ENCODE measurements at regions not wholly inside any gene's neighbourhood (a gene's known extent, or its start where the extent isn't known, plus 50 kb on each side); places are given as distances from the start of the nearest gene placed in this dataset.
"Not testable (repeated sequence)": the region's sequence is repeated elsewhere in the genome, so short reads cannot be mapped to it uniquely, and the experiment has no call there.

DNA sequence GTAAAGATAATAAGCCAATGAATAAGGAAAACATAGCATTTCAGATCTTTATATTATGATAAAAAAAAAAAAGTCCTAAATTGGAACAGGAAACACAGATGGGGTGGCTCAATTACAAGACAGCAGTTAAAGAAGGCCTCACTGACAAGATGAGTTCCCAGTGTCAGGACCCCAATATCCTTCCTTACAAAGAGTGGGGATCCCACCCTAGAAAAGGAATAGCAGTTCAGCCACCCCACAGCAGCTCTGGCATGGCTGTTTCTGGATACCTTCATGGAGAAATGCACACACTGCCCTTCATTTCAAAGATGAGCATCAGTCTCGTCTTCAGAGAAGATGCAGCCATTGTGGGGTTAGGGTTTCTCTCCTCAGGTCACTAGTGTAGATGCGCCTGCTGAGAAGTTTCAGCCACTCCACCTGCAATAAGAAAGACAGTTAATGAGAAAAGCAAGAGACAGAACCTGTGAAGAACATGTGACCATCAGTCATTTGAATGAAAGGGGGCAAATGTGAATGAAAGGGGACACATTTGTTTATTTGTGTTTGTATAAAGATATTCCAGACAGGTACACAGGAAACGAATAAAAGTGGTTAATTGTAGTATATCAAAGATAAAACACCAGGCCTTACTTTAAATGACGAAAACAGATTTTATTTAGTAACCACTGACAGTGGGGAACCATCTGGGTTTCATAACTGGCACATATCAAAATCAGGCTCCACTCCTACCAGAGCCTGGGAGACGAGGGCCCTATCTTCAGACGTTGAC lies 121.3 kb upstream of the PRSS16 start:
- Histone ChIP-seq H3K27me3 (ENCODE audit: low read length) (no peaks in the 10 kb centered on the region), H2AFZ (ENCODE audit: low read length) (peak overlapping the region; percentile 88), H3K4me1 (ENCODE audit: low read length) (peaks cover 35% of the 10 kb centered on the region), H3K4me3 (ENCODE audit: low read length) (peak overlapping the region; percentile 60), H3K9me2 (replicated peaks; ENCODE audit: insufficient read depth, low read length) (no peaks in the 10 kb centered on the region), H3K27ac (ENCODE audit: low read length) (no peak overlapping the region), H4K20me1 (ENCODE audit: insufficient read depth, low read depth, low read length) (no peaks in the 10 kb centered on the region), H3K9ac (ENCODE audit: low read length) (peak overlapping the region; percentile 64), H3K79me2 (ENCODE audit: low read length) (no peaks in the 10 kb centered on the region), H3K9me3 (ENCODE audit: low read length) (no peaks in the 10 kb centered on the region), H3K36me3 (ENCODE audit: insufficient read depth, low read length) (0 out of 2 replicates have a peak, but pooled peaks cover 5% of the 10 kb centered on the region), H3K4me2 (ENCODE audit: low read depth, low read length, poor library complexity, severe bottlenecking) (peak overlapping the region; percentile 77)
- no peak for DNase-seq

DNA sequence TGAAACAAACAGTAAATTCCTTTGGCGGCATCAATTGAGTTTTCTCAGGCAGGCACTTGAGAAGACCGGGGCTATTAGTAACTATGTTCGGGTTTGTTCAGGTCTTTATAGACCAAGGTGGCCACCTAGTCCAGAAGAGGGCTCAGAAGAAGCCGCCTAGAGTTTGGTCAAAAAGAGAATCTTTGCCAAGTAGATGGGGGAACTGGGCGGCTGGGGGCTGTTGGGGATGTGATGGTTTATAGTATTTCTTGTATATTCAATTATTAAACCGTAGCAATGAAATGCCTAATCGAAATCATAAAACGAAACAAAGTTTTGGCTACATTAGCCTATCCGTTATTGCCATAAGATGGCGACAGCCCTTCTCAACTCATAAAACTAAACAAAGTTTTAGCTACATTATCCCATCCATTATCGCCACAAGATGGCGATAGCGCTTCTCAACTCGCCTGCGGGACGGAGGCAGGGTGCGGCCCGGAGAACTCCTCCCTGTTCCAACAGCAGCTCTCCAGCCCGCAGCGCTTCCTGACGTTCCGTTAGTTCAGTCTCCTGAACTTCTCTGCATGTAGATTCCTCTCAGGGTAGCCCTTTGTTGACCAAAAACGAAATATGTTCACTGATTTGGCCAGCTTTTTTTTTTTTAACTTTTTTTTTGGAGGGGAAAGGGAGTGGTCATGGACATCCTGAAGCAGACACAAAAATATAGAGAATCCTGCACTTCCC lies 120.5 kb upstream of the PRSS16 start:
- Histone ChIP-seq H3K79me2 (ENCODE audit: low read length) (no peaks in the 10 kb centered on the region), H2AFZ (ENCODE audit: low read length) (peak overlapping the region; percentile 88), H3K27me3 (ENCODE audit: low read length) (no peaks in the 10 kb centered on the region), H3K9ac (ENCODE audit: low read length) (peak overlapping the region; percentile 64), H3K9me2 (replicated peaks; ENCODE audit: insufficient read depth, low read length) (no peaks in the 10 kb centered on the region), H3K4me2 (ENCODE audit: low read depth, low read length, poor library complexity, severe bottlenecking) (peak overlapping the region; percentile 77), H3K27ac (ENCODE audit: low read length) (no peak overlapping the region), H3K9me3 (ENCODE audit: low read length) (no peaks in the 10 kb centered on the region), H3K36me3 (ENCODE audit: insufficient read depth, low read length) (0 out of 2 replicates have a peak, but pooled peaks cover 5% of the 10 kb centered on the region), H3K4me1 (ENCODE audit: low read length) (peaks cover 38% of the 10 kb centered on the region), H4K20me1 (ENCODE audit: insufficient read depth, low read depth, low read length) (no peaks in the 10 kb centered on the region), H3K4me3 (ENCODE audit: low read length) (peak overlapping the region; percentile 60)
- DNase-seq = peak; percentile 94

- DNase-seq; H3K36me3 ChIP-seq (ENCODE audit: insufficient read depth, low read length); H3K9me3 ChIP-seq (ENCODE audit: low read length); H3K79me2 ChIP-seq (ENCODE audit: low read length); H3K9me2 ChIP-seq (replicated peaks; ENCODE audit: insufficient read depth, low read length); H3K27ac ChIP-seq (ENCODE audit: low read length); H4K20me1 ChIP-seq (ENCODE audit: insufficient read depth, low read depth, low read length); H3K27me3 ChIP-seq (ENCODE audit: low read length): not testable (repeated sequence)
- H3K4me2 ChIP-seq (ENCODE audit: low read depth, low read length, poor library complexity, severe bottlenecking) = peak overlapping the region; percentile 77
- 0 out of 2 replicates have a peak overlapping the region, but pooled peaks have one; percentile 88 for H2AFZ ChIP-seq (ENCODE audit: low read length)
- peak overlapping the region; percentile 64; the same call in 1 of the 2 replicates for H3K9ac ChIP-seq (ENCODE audit: low read length)
- H3K4me3 ChIP-seq (ENCODE audit: low read length) = peak overlapping the region; percentile 60; the same call in 1 of the 2 replicates
- peaks cover 43% of the 10 kb centered on the region for H3K4me1 ChIP-seq (ENCODE audit: low read length)
These were observed 119.6 kb upstream of the PRSS16 start for GRCh38 chr6:27127874-27128273.

DNA sequence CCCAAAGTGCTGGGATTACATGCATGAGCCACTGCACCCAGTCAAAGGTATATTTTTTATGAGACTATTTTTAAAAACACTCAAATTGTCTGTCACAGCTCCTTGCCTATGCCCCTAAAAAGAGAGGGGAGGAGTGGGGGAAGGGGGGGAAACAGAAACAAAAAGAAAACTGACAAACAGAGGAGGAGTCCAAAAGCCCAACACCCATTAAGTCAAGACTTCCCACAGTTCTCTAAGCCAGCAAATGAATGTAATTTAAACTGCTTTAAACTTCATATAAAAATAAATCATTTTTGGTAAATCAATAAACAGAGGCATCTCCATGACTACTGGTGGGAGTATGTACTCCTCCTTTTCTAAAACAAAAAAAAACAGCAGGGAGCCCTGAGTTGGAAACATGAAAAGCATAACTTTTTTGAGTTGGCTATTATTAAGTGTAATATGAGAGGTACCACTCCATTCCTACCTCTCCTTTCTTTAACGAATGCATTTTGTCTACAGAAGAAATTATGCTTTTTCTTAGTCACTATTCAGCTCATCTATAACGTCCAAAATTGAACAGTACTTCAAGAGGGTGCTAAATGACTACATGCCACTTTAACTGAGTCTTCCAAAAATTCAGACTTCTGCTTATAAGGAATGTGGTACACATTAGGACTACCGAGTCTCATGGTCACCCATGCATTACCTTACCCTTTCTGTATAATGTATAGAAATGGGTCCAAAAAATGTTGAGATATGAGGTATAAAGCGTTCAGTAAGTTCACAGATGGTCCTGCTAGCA lies 119.0 kb upstream of the PRSS16 start:
- H3K4me3 ChIP-seq (ENCODE audit: low read length) = no peak overlapping the region
- H3K9ac ChIP-seq (ENCODE audit: low read length) = no peak overlapping the region
- H3K9me3 ChIP-seq (ENCODE audit: low read length) = no peaks in the 10 kb centered on the region
- no peak overlapping the region for H3K27ac ChIP-seq (ENCODE audit: low read length)
- no peaks in the 10 kb centered on the region for H3K27me3 ChIP-seq (ENCODE audit: low read length)
- no peaks in the 10 kb centered on the region for H4K20me1 ChIP-seq (ENCODE audit: insufficient read depth, low read depth, low read length)
- H3K9me2 ChIP-seq (replicated peaks; ENCODE audit: insufficient read depth, low read length) = no peaks in the 10 kb centered on the region
- H3K4me2 ChIP-seq (ENCODE audit: low read depth, low read length, poor library complexity, severe bottlenecking) = no peak overlapping the region
- H3K4me1 ChIP-seq (ENCODE audit: low read length) = peaks cover 48% of the 10 kb centered on the region
- DNase-seq = no peak
- H3K79me2 ChIP-seq (ENCODE audit: low read length) = no peaks in the 10 kb centered on the region
- no peak overlapping the region for H2AFZ ChIP-seq (ENCODE audit: low read length)
- 0 out of 2 replicates have a peak, but pooled peaks cover 5% of the 10 kb centered on the region for H3K36me3 ChIP-seq (ENCODE audit: insufficient read depth, low read length)

DNA sequence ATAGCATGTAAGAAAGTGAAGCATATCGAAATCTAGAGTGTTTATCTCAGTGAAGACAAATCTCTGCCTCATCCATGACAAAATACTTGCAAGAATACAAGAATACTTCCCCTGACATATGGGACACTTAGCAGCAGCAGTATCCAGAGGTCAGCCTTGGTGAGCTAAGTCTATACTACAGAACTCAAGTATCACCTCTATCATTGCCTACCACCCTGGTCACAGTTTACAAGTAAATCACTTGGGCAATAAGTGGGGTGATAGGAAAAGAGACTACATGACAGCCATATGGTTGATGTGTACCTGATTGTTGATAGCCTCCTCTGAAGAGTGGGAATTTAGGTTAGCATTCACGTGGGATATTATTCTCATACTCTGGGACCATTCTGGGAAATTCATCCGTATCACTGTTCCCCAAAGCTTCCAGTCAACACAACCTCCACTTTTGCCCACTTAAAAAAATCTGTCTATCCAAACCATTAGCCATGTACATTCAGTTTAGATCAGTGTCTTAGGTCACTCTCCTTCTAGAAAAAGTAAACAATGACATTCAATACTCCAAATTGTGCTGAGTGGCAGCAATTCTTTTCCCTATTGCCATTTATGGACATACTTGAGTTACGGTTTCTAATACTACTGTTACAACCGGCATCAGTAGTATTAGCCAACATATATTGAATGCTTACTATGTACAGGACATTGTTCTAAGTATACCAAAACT lies 118.2 kb upstream of the PRSS16 start:
- H4K20me1 ChIP-seq (ENCODE audit: insufficient read depth, low read depth, low read length) = no peaks in the 10 kb centered on the region
- H3K27me3 ChIP-seq (ENCODE audit: low read length) = no peaks in the 10 kb centered on the region
- no peak overlapping the region for H3K27ac ChIP-seq (ENCODE audit: low read length)
- peaks cover 56% of the 10 kb centered on the region for H3K4me1 ChIP-seq (ENCODE audit: low read length)
- no peaks in the 10 kb centered on the region for H3K9me2 ChIP-seq (replicated peaks; ENCODE audit: insufficient read depth, low read length)
- H3K4me2 ChIP-seq (ENCODE audit: low read depth, low read length, poor library complexity, severe bottlenecking) = no peak overlapping the region
- 0 out of 2 replicates have a peak, but pooled peaks cover 5% of the 10 kb centered on the region for H3K36me3 ChIP-seq (ENCODE audit: insufficient read depth, low read length)
- H3K4me3 ChIP-seq (ENCODE audit: low read length) = no peak overlapping the region
- no peak for DNase-seq
- no peak overlapping the region for H3K9ac ChIP-seq (ENCODE audit: low read length)
- no peaks in the 10 kb centered on the region for H3K79me2 ChIP-seq (ENCODE audit: low read length)
- H3K9me3 ChIP-seq (ENCODE audit: low read length) = no peaks in the 10 kb centered on the region
- H2AFZ ChIP-seq (ENCODE audit: low read length) = no peak overlapping the region

DNA sequence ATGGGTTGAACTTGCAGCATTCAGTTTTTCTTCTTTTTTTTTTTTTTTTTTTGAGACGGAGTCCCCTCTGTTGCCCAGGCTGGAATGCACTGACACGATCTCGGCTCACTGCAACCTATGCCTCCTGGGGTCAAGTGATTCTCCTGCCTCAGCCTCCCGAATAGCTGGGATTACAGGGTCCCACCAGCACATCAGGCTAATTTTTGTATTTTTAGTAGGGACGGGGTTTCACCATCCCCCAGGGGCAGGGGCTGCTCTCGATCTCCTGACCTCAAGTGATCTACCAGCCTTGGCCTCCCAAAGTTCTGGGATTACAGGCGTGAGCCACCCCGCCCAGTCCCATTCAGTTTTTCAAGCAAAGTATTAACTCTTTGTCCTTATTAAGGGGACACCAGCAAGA lies 117.6 kb upstream of the PRSS16 start:
- H3K9ac ChIP-seq (ENCODE audit: low read length) = no peak overlapping the region; the same call in 1 of the 2 replicates
- H3K9me3 ChIP-seq (ENCODE audit: low read length) = no peaks in the 10 kb centered on the region
- no peak overlapping the region for H2AFZ ChIP-seq (ENCODE audit: low read length)
- H3K4me2 ChIP-seq (ENCODE audit: low read depth, low read length, poor library complexity, severe bottlenecking) = peak overlapping the region; percentile 87
- H3K4me1 ChIP-seq (ENCODE audit: low read length) = peaks cover 57% of the 10 kb centered on the region
- H3K27me3 ChIP-seq (ENCODE audit: low read length) = no peaks in the 10 kb centered on the region
- no peaks in the 10 kb centered on the region for H4K20me1 ChIP-seq (ENCODE audit: insufficient read depth, low read depth, low read length)
- DNase-seq = no peak
- H3K36me3 ChIP-seq (ENCODE audit: insufficient read depth, low read length) = 0 out of 2 replicates have a peak, but pooled peaks cover 5% of the 10 kb centered on the region
- peak overlapping the region; percentile 97; the same call in 1 of the 2 replicates for H3K27ac ChIP-seq (ENCODE audit: low read length)
- H3K9me2 ChIP-seq (replicated peaks; ENCODE audit: insufficient read depth, low read length) = no peaks in the 10 kb centered on the region
- H3K4me3 ChIP-seq (ENCODE audit: low read length) = no peak overlapping the region
- no peaks in the 10 kb centered on the region for H3K79me2 ChIP-seq (ENCODE audit: low read length)

DNA sequence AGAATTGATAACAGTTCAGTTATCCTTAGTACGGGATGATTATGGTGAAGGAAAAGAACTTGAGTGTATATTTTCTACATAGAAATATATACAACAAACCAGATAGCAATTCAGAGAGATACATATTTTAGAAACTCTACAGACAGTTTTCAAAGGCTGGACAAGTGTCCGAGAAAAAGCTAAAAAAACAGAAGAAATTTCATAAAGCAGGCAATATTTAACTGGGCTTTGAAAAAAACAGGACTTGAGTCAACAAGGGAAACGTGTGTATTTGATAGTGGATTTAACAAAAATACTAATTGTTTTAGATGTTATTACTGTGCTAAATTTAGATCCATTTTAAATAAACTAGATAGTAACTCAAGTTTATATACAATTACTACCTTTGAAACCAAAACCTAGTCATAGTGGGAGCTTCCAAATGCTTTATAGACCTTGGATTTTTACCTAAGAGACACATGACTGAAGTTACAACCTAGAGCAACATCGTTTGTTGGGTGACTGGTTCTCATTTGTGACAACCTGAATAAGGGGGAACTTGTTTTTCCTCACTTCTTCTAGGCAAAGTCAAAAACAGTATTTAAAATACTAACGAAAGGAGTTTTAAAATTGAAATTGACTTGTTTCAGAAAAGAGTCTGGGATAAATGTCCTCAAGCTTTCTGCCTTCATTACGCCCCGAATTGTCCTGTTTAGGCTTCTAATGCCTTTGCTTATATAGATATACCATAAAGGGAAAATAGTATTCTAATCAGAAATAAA lies 116.7 kb upstream of the PRSS16 start:
- Histone ChIP-seq H3K27ac (ENCODE audit: low read length) (peak overlapping the region; percentile 97), H4K20me1 (ENCODE audit: insufficient read depth, low read depth, low read length) (no peaks in the 10 kb centered on the region), H2AFZ (ENCODE audit: low read length) (no peak overlapping the region), H3K79me2 (ENCODE audit: low read length) (no peaks in the 10 kb centered on the region), H3K4me1 (ENCODE audit: low read length) (peaks cover 57% of the 10 kb centered on the region), H3K27me3 (ENCODE audit: low read length) (no peaks in the 10 kb centered on the region), H3K4me3 (ENCODE audit: low read length) (peak overlapping the region; percentile 80), H3K4me2 (ENCODE audit: low read depth, low read length, poor library complexity, severe bottlenecking) (peak overlapping the region; percentile 87), H3K9ac (ENCODE audit: low read length) (peak overlapping the region; percentile 85), H3K36me3 (ENCODE audit: insufficient read depth, low read length) (no peaks in the 10 kb centered on the region), H3K9me2 (replicated peaks; ENCODE audit: insufficient read depth, low read length) (no peaks in the 10 kb centered on the region), H3K9me3 (ENCODE audit: low read length) (no peaks in the 10 kb centered on the region)
- DNase-seq = peak; percentile 63
